GM12892 (cell line): ENCODE measurements at regions not wholly inside any gene's neighbourhood (a gene's known extent, or its start where the extent isn't known, plus 50 kb on each side); places are given as distances from the start of the nearest gene placed in this dataset.

ENCODE experiments used
- POLR2A ChIP-seq: IDR thresholded peaks from 2 replicates; pipeline ENCODE4 v1.6.1; 2011; ENCODE audit warnings: low read depth, low read length, control low read depth
- POLR2AphosphoS5 ChIP-seq: IDR thresholded peaks from 2 replicates; pipeline ENCODE4 v1.6.1; 2011; ENCODE audit warnings: low read depth, low read length, control low read depth
- TAF1 ChIP-seq: IDR thresholded peaks from 2 replicates; pipeline ENCODE4 v1.6.1; 2011; ENCODE audit warnings: low read depth, mild to moderate bottlenecking, control low read depth, low read length, borderline replicate concordance

GRCh38 chr6:114897536-114897935, 554.7 kb upstream of the HS3ST5 start:
- TF ChIP-seq POLR2AphosphoS5 (no peak), POLR2A (no peak), TAF1 (no peak)
